T47D (cell line): ENCODE measurements at regions not wholly inside any gene's neighbourhood (a gene's known extent, or its start where the extent isn't known, plus 50 kb on each side); places are given as distances from the start of the nearest gene placed in this dataset.

Experiments
- DNase-seq, 2 experiments: peaks; one replicate each; pipeline versions ENCODE4 v3.0.0 to v3.0.0-alpha.2; 2011 to 2012; ENCODE audit warnings: low read depth in 1 of 2, low spot score in 1 of 2
- JUND ChIP-seq: IDR thresholded peaks from 2 replicates; pipeline ENCODE4 v1.6.1; 2012; ENCODE audit warnings: low read depth
- in situ Hi-C: cut with HindIII; loops from 2 replicates; pipeline ENCODE4 v1.10.0; 2016; ENCODE audit warnings: low sequenced_read_pairs, low pct_unique_long_range_greater_than_20kb

- no peak for TF ChIP-seq JUND
- in situ Hi-C loops, result no loop called here
- DNase-seq, result no peak
Observed at GRCh38 chr2:184534986-184535385, 63.3 kb upstream of the ZNF804A start.

- TF ChIP-seq JUND, result no peak
- in situ Hi-C loops, result no loop called here
- no peak for DNase-seq
Observed at GRCh38 chr2:184540246-184540789, 58.0 kb upstream of the ZNF804A start.

- TF ChIP-seq JUND, result no peak
- in situ Hi-C loops, result no loop called here
- no peak for DNase-seq
Observed at GRCh38 chr2:184541591-184541990, 56.7 kb upstream of the ZNF804A start.

- in situ Hi-C loops, result no loop called here
- DNase-seq, result no peak
- TF ChIP-seq JUND, result no peak
Observed at GRCh38 chr2:184543832-184544231, 54.5 kb upstream of the ZNF804A start.
